Parathyroid adenoma (tissue), 2 donors: ENCODE measurements at regions not wholly inside any gene's neighbourhood (a gene's known extent, or its start where the extent isn't known, plus 50 kb on each side); places are given as distances from the start of the nearest gene placed in this dataset.

Source experiments
- H2AFZ ChIP-seq: fragments of 300-600 bp; sonication (generic); one replicate; pipeline ENCODE4 v1.7.0; 2017; ENCODE audit warnings: antibody characterized with exemption, mild to moderate bottlenecking
- H3K27ac ChIP-seq: fragments of 300-600 bp; sonication (generic); one replicate; pipeline ENCODE4 v1.7.0; 2017
- H3K27me3 ChIP-seq: fragments of 300-600 bp; sonication (generic); one replicate; pipeline ENCODE4 v1.7.0; 2017; ENCODE audit warnings: low read length; ENCODE audit not compliant: control insufficient read depth, insufficient read depth
- H3K36me3 ChIP-seq: fragments of 300-600 bp; sonication (generic); one replicate; pipeline ENCODE4 v1.7.0; 2017; ENCODE audit warnings: low read length; ENCODE audit not compliant: control insufficient read depth, insufficient read depth
- H3K4me1 ChIP-seq: fragments of 300-600 bp; sonication (generic); one replicate; pipeline ENCODE4 v1.7.0; 2017; ENCODE audit warnings: control low read depth
- H3K4me2 ChIP-seq: fragments of 300-600 bp; sonication (generic); one replicate; pipeline ENCODE4 v1.7.0; 2017; ENCODE audit warnings: low read length
- H3K4me3 ChIP-seq: fragments of 300-600 bp; sonication (generic); one replicate; pipeline ENCODE4 v1.7.0; 2017; ENCODE audit warnings: low read depth, low read length
- H3K79me2 ChIP-seq: fragments of 300-600 bp; sonication (generic); one replicate; pipeline ENCODE4 v1.7.0; 2017; ENCODE audit warnings: control low read depth
- H3K9ac ChIP-seq: fragments of 300-600 bp; sonication (generic); one replicate; pipeline ENCODE4 v1.7.0; 2017; ENCODE audit warnings: mild to moderate bottlenecking
- H3K9me3 ChIP-seq: fragments of 300-600 bp; sonication (generic); one replicate; pipeline ENCODE4 v1.7.0; 2017; ENCODE audit warnings: low read length; ENCODE audit not compliant: control insufficient read depth
- TF ChIP-seq, protein P1 (sequence below): fragments of 300-600 bp; sonication (generic); IDR thresholded peaks from one replicate; pipeline ENCODE4 v1.7.0; 2017; ENCODE audit warnings: antibody characterized with exemption, mild to moderate bottlenecking
- donor health status: primary hyperparathyroidism.

DNA sequence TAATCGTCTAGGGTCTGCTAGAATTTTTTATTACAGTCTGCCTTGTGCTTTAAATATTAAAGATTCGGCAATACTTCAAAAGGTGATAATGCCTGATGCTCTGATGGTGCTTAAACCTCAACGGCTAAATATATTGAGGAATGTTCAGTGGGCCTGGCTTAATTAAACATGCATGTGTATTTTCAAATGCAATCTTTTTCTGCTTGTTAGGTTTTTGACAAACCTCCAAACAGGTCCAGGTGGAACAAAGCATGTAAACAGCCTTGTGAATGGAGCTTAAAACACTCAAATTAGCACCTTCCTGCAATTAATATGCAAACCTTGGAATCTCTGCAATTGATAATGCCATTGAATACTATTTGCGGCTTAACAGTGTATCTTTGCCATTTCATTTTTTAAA lies 334.9 kb downstream of the BARHL2 start:
- Histone ChIP-seq H3K79me2 (no peaks in the 10 kb centered on the region), H3K27ac (no peak overlapping the region), H3K9me3 (no peaks in the 10 kb centered on the region), H2AFZ (no peak overlapping the region), H3K4me2 (no peak overlapping the region), H3K9ac (no peak overlapping the region), H3K27me3 (no peaks in the 10 kb centered on the region), H3K4me3 (no peak overlapping the region), H3K36me3 (no peaks in the 10 kb centered on the region), H3K4me1 (no peaks in the 10 kb centered on the region)
- TF ChIP-seq, protein P1, sequence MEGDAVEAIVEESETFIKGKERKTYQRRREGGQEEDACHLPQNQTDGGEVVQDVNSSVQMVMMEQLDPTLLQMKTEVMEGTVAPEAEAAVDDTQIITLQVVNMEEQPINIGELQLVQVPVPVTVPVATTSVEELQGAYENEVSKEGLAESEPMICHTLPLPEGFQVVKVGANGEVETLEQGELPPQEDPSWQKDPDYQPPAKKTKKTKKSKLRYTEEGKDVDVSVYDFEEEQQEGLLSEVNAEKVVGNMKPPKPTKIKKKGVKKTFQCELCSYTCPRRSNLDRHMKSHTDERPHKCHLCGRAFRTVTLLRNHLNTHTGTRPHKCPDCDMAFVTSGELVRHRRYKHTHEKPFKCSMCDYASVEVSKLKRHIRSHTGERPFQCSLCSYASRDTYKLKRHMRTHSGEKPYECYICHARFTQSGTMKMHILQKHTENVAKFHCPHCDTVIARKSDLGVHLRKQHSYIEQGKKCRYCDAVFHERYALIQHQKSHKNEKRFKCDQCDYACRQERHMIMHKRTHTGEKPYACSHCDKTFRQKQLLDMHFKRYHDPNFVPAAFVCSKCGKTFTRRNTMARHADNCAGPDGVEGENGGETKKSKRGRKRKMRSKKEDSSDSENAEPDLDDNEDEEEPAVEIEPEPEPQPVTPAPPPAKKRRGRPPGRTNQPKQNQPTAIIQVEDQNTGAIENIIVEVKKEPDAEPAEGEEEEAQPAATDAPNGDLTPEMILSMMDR, result no peak

DNA sequence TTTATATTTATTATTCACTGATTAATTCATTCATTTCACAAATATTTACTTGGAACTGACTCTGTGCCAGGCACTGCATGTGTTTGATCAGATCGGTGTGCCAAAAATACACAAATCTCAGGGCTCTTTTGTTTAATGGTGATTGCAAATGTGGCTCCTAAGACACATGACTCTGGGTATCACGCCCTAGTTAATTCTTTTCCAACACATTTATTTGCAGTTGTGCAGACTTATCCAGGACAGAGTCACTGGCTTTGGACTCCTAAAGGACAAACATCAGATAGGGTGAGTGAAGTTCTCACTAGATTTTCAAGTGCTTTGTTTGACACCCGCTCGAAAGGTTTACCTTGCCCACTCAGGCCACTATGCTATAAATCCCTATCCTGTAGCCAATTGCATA lies 335.5 kb downstream of the BARHL2 start:
- Histone ChIP-seq H3K4me3 (no peak overlapping the region), H3K36me3 (no peaks in the 10 kb centered on the region), H3K4me1 (no peaks in the 10 kb centered on the region), H3K27ac (no peak overlapping the region), H3K9me3 (no peaks in the 10 kb centered on the region), H3K27me3 (no peaks in the 10 kb centered on the region), H3K79me2 (no peaks in the 10 kb centered on the region), H3K4me2 (no peak overlapping the region), H2AFZ (no peak overlapping the region), H3K9ac (no peak overlapping the region)
- TF ChIP-seq, protein P1, result no peak

DNA sequence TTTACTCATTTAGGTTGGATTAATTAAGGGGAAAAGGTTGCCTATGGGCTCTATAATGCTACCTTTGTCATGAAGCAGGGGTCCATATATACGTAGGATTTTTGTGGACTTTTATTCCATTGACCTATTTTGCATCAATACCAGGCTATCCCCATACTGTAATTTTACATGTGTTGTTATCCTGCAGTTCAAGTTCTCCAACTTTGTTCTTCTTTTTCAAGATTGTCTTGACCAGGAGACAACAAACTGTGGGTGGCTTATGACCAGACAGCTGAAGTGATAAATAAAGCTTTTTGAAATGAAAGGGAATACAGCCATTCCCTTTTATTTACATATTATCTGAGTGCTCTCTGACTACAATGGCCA lies 345.7 kb downstream of the BARHL2 start:
- H3K9ac ChIP-seq, result no peak overlapping the region
- no peaks in the 10 kb centered on the region for H3K9me3 ChIP-seq
- TF ChIP-seq, protein P1, result no peak
- H3K27ac ChIP-seq, result no peak overlapping the region
- no peaks in the 10 kb centered on the region for H3K4me1 ChIP-seq
- no peak overlapping the region for H3K4me2 ChIP-seq
- no peak overlapping the region for H3K4me3 ChIP-seq
- H3K79me2 ChIP-seq, result no peaks in the 10 kb centered on the region
- no peaks in the 10 kb centered on the region for H3K27me3 ChIP-seq
- no peak overlapping the region for H2AFZ ChIP-seq
- H3K36me3 ChIP-seq, result no peaks in the 10 kb centered on the region

DNA sequence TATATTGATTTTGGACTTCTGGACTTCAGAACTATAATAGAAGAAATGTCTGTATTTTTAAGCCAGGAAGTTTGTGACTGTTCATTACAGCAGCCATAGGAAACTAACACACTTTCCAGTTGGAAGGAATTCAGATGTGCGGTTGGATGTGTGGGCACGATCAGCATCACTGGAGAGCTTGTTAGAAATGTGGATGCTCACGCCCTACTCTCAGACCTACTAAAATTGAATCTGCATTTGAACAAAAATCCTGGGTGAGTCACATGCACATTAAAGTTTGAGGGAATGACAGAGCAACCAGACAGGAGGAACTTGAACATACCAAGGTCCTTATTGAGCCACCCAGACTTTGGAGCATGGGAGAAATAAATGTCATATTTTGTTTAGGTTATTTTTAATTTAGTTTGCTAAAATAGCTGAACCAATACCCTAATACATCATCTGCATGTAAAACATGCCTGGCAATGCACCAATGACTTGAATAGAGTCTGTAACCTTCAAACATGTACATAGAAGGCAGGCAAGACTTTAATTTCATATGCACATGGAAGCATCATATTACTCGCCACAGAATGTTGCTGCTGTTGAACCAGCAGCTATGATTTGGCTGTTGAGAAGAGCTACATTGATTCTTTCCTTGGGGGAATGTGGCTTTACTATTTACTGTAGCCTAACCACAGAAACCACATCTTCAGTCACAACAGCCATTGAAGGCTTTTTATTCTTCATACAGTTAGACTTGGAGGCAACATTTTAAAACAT lies 346.2 kb downstream of the BARHL2 start:
- no peaks in the 10 kb centered on the region for H3K4me1 ChIP-seq
- H3K4me2 ChIP-seq, result no peak overlapping the region
- no peak overlapping the region for H3K4me3 ChIP-seq
- no peaks in the 10 kb centered on the region for H3K79me2 ChIP-seq
- TF ChIP-seq, protein P1, result no peak
- H3K27me3 ChIP-seq, result no peaks in the 10 kb centered on the region
- H3K27ac ChIP-seq, result no peak overlapping the region
- no peak overlapping the region for H2AFZ ChIP-seq
- no peaks in the 10 kb centered on the region for H3K36me3 ChIP-seq
- no peaks in the 10 kb centered on the region for H3K9me3 ChIP-seq
- H3K9ac ChIP-seq, result no peak overlapping the region

DNA sequence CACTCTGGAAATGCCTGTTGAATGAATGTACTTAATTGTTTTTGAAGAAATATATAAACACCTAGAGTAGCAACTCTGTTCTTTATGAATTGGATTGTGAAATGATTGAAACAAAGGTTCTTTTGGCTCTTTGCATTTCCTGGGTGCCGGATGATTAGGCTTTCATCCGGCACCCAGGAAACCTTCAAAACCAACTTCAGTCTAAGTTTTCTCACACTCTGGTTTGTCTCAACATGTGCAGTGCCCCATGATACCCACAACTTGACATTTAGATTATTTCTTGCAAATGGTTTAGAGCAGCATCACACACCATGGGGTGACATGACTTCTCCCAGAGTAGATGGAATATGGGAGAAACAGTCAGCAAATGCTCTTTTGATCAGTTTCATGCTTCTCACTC lies 354.9 kb downstream of the BARHL2 start:
- Histone ChIP-seq H3K4me2 (no peak overlapping the region), H3K27me3 (no peaks in the 10 kb centered on the region), H3K4me3 (no peak overlapping the region), H2AFZ (no peak overlapping the region), H3K9ac (no peak overlapping the region), H3K27ac (no peak overlapping the region), H3K79me2 (no peaks in the 10 kb centered on the region), H3K9me3 (no peaks in the 10 kb centered on the region), H3K4me1 (no peaks in the 10 kb centered on the region), H3K36me3 (no peaks in the 10 kb centered on the region)
- TF ChIP-seq, protein P1, result no peak
